WI38 (cell line): ENCODE measurements at regions not wholly inside any gene's neighbourhood (a gene's known extent, or its start where the extent isn't known, plus 50 kb on each side); places are given as distances from the start of the nearest gene placed in this dataset.

Source experiments
- H3K4me3 ChIP-seq: 2 replicates; pipeline ENCODE4 v1.5.1; 2011; ENCODE audit warnings: low read depth, mild to moderate bottlenecking, control low read depth, low read length
- CTCF ChIP-seq: IDR thresholded peaks from 2 replicates; pipeline ENCODE4 v1.5.1; 2012; ENCODE audit warnings: low read depth, mild to moderate bottlenecking, control low read depth, low read length

- TF ChIP-seq CTCF = no peak
- no peak overlapping the region for H3K4me3 ChIP-seq
Observed at GRCh38 chr5:2696156-2696807, 55.2 kb downstream of the IRX2 start.

GRCh38 chr5:2695200-2695891 lies 56.1 kb downstream of the IRX2 start:
- H3K4me3 ChIP-seq = no peak overlapping the region
- TF ChIP-seq CTCF = no peak

- TF ChIP-seq CTCF = no peak
- no peak overlapping the region for H3K4me3 ChIP-seq
Observed at GRCh38 chr5:2691530-2691929, 59.9 kb downstream of the IRX2 start.

GRCh38 chr5:2690293-2690692 lies 61.2 kb downstream of the IRX2 start:
- H3K4me3 ChIP-seq = no peak overlapping the region
- no peak for TF ChIP-seq CTCF

GRCh38 chr5:2688586-2688985 lies 62.9 kb downstream of the IRX2 start:
- TF ChIP-seq CTCF = no peak
- H3K4me3 ChIP-seq = no peak overlapping the region

- no peak overlapping the region for H3K4me3 ChIP-seq
- no peak for TF ChIP-seq CTCF
Observed at GRCh38 chr5:2687746-2688145, 63.7 kb downstream of the IRX2 start.

GRCh38 chr5:2686321-2687124 lies 65.0 kb downstream of the IRX2 start:
- TF ChIP-seq CTCF = no peak
- no peak overlapping the region for H3K4me3 ChIP-seq
